GM21381 (cell line): ENCODE measurements at regions not wholly inside any gene's neighbourhood (a gene's known extent, or its start where the extent isn't known, plus 50 kb on each side); places are given as distances from the start of the nearest gene placed in this dataset.
"Not testable (repeated sequence)": the region's sequence is repeated elsewhere in the genome, so short reads cannot be mapped to it uniquely, and the experiment has no call there.

Source experiments
- ATAC-seq: cut with Tn5 transposase; IDR thresholded peaks from one replicate; pipeline ENCODE4 v1.9.1; 2021; ENCODE audit warnings: mild to moderate bottlenecking, moderate library complexity; ENCODE audit not compliant: unreplicated experiment

GRCh38 chr7:126179916-126180315, 1072.8 kb downstream of the GRM8 start:
- ATAC-seq = no peak

- ATAC-seq = no peak
These were observed 1073.9 kb downstream of the GRM8 start for GRCh38 chr7:126178865-126179264.

- ATAC-seq = no peak
These were observed 1075.0 kb downstream of the GRM8 start for GRCh38 chr7:126177782-126178181.

- ATAC-seq = no peak
These were observed 1086.1 kb downstream of the GRM8 start for GRCh38 chr7:126166645-126167044.

- no peak for ATAC-seq
These were observed 1089.1 kb downstream of the GRM8 start for GRCh38 chr7:126163647-126164046.

- ATAC-seq = no peak
These were observed 1095.3 kb downstream of the GRM8 start for GRCh38 chr7:126157391-126157790.

- no peak for ATAC-seq
These were observed 1102.3 kb downstream of the GRM8 start for GRCh38 chr7:126150278-126150958.

- no peak for ATAC-seq
These were observed 1111.8 kb downstream of the GRM8 start for GRCh38 chr7:126140858-126141466.

- ATAC-seq = no peak
These were observed 1132.8 kb downstream of the GRM8 start for GRCh38 chr7:126119981-126120380.

- no peak for ATAC-seq
These were observed 1149.2 kb downstream of the GRM8 start for GRCh38 chr7:126103582-126103981.

- ATAC-seq = no peak
These were observed 1153.4 kb upstream of the POT1 start for GRCh38 chr7:126083014-126083413.

GRCh38 chr7:126079581-126079980, 1150.0 kb upstream of the POT1 start:
- no peak for ATAC-seq

GRCh38 chr7:126079151-126079550, 1149.5 kb upstream of the POT1 start:
- no peak for ATAC-seq

- no peak for ATAC-seq
These were observed 1136.1 kb upstream of the POT1 start for GRCh38 chr7:126065766-126066165.

- ATAC-seq = no peak
These were observed 1128.4 kb upstream of the POT1 start for GRCh38 chr7:126057979-126058378.

GRCh38 chr7:126056613-126057012, 1127.0 kb upstream of the POT1 start:
- not testable (repeated sequence) for ATAC-seq

- ATAC-seq = no peak
These were observed 1122.6 kb upstream of the POT1 start for GRCh38 chr7:126052229-126052628.

- no peak for ATAC-seq
These were observed 1115.0 kb upstream of the POT1 start for GRCh38 chr7:126044662-126045061.

- ATAC-seq = no peak
These were observed 1111.8 kb upstream of the POT1 start for GRCh38 chr7:126041472-126041871.

GRCh38 chr7:126040114-126041045, 1110.8 kb upstream of the POT1 start:
- ATAC-seq = no peak

- ATAC-seq = no peak
These were observed 1096.9 kb upstream of the POT1 start for GRCh38 chr7:126026421-126027088.
